Pancreas (tissue), 10 donors: ENCODE measurements at regions not wholly inside any gene's neighbourhood (a gene's known extent, or its start where the extent isn't known, plus 50 kb on each side); places are given as distances from the start of the nearest gene placed in this dataset.

Experiments used
- ATAC-seq, 4 donors: fragments of 200-7000 bp; cut with Tn5 transposase; one replicate each; pipeline versions ENCODE4 v1.8.0 to v1.9.1; 2020; ENCODE audit warnings: mild to moderate bottlenecking in 4 of 4, moderate library complexity in 4 of 4
- DNase-seq, 6 donors: peaks; one replicate each; pipeline ENCODE4 v3.0.0-alpha.2; 2020
- FAIRE-seq: peaks from 2 replicates; lab custom pipeline; 2012; peaks lifted over from hg19 to GRCh38; lab: Jason Lieb, UNC
- H3K27ac ChIP-seq, 4 donors: fragments of 200-600 bp; sonication (generic); 1 replicate in 3 of 4; 2 replicates in 1 of 4; pipeline versions ENCODE4 v1.5.0 to v1.8.0; 2020
- H3K27me3 ChIP-seq, 4 donors: fragments of 200-600 bp; one replicate each; pipeline ENCODE4 v1.8.0; 2021
- H3K36me3 ChIP-seq, 3 donors: fragments of 200-600 bp; sonication (generic) in 1 of 3; one replicate each; pipeline versions ENCODE4 v1.5.0 to v1.8.0; 2020 to 2021
- H3K4me1 ChIP-seq, 3 donors: fragments of 200-600 bp; one replicate each; pipeline ENCODE4 v1.8.0; 2021
- H3K4me3 ChIP-seq, 4 donors: fragments of 200-600 bp; sonication (generic) in 2 of 4; one replicate each; pipeline versions ENCODE4 v1.5.0 to v1.8.0; 2020 to 2021
- H3K9me3 ChIP-seq, 4 donors: fragments of 200-600 bp; one replicate each; pipeline ENCODE4 v1.8.0; 2021
- WGBS, 2 donors: extraction: QIAGEN DNeasy Blood & Tissue Kit; methylation state at CpG; one replicate each; pipeline ENCODE4 v1.1.7; 2013; 5-methylcytosine and 5-hydroxymethylcytosine counted together
- intact Hi-C, 3 donors: fragments of 100-400 bp; cut with DNase I; formaldehyde crosslinking; loops; one replicate each; pipeline versions ENCODE4 v1.11.1 to v1.14.2; 2022
- TF ChIP-seq, protein P1 (sequence below), 4 donors: fragments of 200-600 bp; sonication (generic) in 3 of 4; IDR thresholded peaks; one replicate each; pipeline versions ENCODE4 v1.5.0 to v1.8.0; 2021; ENCODE audit warnings: antibody characterized with exemption in 4 of 4
- donor health status: healthy with polysubstance abuse.
- donor health status: DM: no; HTN: no; CAD: no; lungs with moderate emphysema.
- donor health status: DM: no; HTN: no; CAD: no.
- donor health status: control.
- donor health status: control.
- donor health status: Bipolar disorder and iron deficiency.
- donor health status: DM: yes; HTN: yes; CAD: no.
- donor health status: DM: no; HTN: no; CAD: no.
- donor health status: DM: no; HTN: no; CAD: no.
- donor health status: DM: yes; HTN: yes; CAD: no.

- 56 to 69% methylated on average over 2 of the region's 2 CpGs for WGBS, 2 donors
- intact Hi-C loops, result no loop called here
- ATAC-seq (no peak), DNase-seq (no peak), FAIRE-seq (no peak)
- no peaks in the 10 kb centered on the region for H3K4me1 ChIP-seq
- H3K36me3 ChIP-seq, result no peaks in the 10 kb centered on the region
- H3K27me3 ChIP-seq, result no peaks in the 10 kb centered on the region
- no peak overlapping the region for H3K4me3 ChIP-seq
- no peaks in the 10 kb centered on the region for H3K9me3 ChIP-seq
- TF ChIP-seq, protein P1, sequence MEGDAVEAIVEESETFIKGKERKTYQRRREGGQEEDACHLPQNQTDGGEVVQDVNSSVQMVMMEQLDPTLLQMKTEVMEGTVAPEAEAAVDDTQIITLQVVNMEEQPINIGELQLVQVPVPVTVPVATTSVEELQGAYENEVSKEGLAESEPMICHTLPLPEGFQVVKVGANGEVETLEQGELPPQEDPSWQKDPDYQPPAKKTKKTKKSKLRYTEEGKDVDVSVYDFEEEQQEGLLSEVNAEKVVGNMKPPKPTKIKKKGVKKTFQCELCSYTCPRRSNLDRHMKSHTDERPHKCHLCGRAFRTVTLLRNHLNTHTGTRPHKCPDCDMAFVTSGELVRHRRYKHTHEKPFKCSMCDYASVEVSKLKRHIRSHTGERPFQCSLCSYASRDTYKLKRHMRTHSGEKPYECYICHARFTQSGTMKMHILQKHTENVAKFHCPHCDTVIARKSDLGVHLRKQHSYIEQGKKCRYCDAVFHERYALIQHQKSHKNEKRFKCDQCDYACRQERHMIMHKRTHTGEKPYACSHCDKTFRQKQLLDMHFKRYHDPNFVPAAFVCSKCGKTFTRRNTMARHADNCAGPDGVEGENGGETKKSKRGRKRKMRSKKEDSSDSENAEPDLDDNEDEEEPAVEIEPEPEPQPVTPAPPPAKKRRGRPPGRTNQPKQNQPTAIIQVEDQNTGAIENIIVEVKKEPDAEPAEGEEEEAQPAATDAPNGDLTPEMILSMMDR (IDR thresholded peaks at IDR 0.05), result no peak
- no peak overlapping the region for H3K27ac ChIP-seq
Observed at GRCh38 chr5:155097995-155098394, 84.4 kb downstream of the KIF4B start.

- 7 to 10% methylated on average over 1 of the region's 1 CpG for WGBS, 2 donors
- Histone ChIP-seq H3K27me3 (no peaks in the 10 kb centered on the region), H3K9me3 (no peaks in the 10 kb centered on the region), H3K27ac (no peak overlapping the region), H3K4me1 (no peaks in the 10 kb centered on the region), H3K36me3 (no peaks in the 10 kb centered on the region), H3K4me3 (no peak overlapping the region)
- DNase-seq, result no peak
- TF ChIP-seq, protein P1 (IDR thresholded peaks at IDR 0.05), result no peak
- no peak for FAIRE-seq
- no peak for ATAC-seq
- intact Hi-C loops, result no loop called here
Observed at GRCh38 chr5:155098433-155098832, 84.9 kb downstream of the KIF4B start.

GRCh38 chr5:155101697-155102096 is 88.1 kb downstream of the KIF4B start:
- Histone ChIP-seq H3K4me3 (no peak overlapping the region), H3K36me3 (no peaks in the 10 kb centered on the region), H3K27ac (no peak overlapping the region), H3K27me3 (no peaks in the 10 kb centered on the region), H3K4me1 (no peaks in the 10 kb centered on the region), H3K9me3 (no peaks in the 10 kb centered on the region)
- intact Hi-C loops, result no loop called here
- DNase-seq (no peak), ATAC-seq (no peak), FAIRE-seq (no peak)
- TF ChIP-seq, protein P1 (IDR thresholded peaks at IDR 0.05), result no peak
- WGBS, 2 donors, result 30 to 31% methylated on average over 2 of the region's 2 CpGs

GRCh38 chr5:155103146-155103545 is 89.6 kb downstream of the KIF4B start:
- DNase-seq (no peak), FAIRE-seq (no peak), ATAC-seq (peak in 1 of 4 donors; percentile 22)
- Histone ChIP-seq H3K27ac (no peak overlapping the region), H3K27me3 (no peaks in the 10 kb centered on the region), H3K9me3 (no peaks in the 10 kb centered on the region), H3K4me1 (no peaks in the 10 kb centered on the region), H3K36me3 (no peaks in the 10 kb centered on the region), H3K4me3 (no peak overlapping the region)
- TF ChIP-seq, protein P1 (IDR thresholded peaks at IDR 0.05), result no peak
- intact Hi-C loops, result no loop called here
- 47 to 72% methylated on average over 4 of the region's 4 CpGs for WGBS, 2 donors

GRCh38 chr5:155104441-155104840 is 90.9 kb downstream of the KIF4B start:
- TF ChIP-seq, protein P1 (IDR thresholded peaks at IDR 0.05), result no peak
- no peak for FAIRE-seq
- Histone ChIP-seq H3K27me3 (no peaks in the 10 kb centered on the region), H3K4me3 (no peak overlapping the region), H3K4me1 (no peaks in the 10 kb centered on the region), H3K36me3 (no peaks in the 10 kb centered on the region), H3K9me3 (no peaks in the 10 kb centered on the region), H3K27ac (no peak overlapping the region)
- intact Hi-C loops, result no loop called here
- 74 to 87% methylated on average over 2 of the region's 2 CpGs for WGBS, 2 donors
- no peak for DNase-seq
- ATAC-seq, result no peak
